Activated T-helper 1 cell treated with anti-CD3 and anti-CD28 coated beads, Interleukin-2, amount 50 U/mL, for 16 hours (primary cell): ENCODE measurements at regions not wholly inside any gene's neighbourhood (a gene's known extent, or its start where the extent isn't known, plus 50 kb on each side); places are given as distances from the start of the nearest gene placed in this dataset.

Source experiments
- DNase-seq, 2 donors: peaks; one replicate each; pipeline ENCODE4 v3.0.0-alpha.2; 2020; ENCODE audit warnings: low read depth in 1 of 2, low spot score in 1 of 2

DNA sequence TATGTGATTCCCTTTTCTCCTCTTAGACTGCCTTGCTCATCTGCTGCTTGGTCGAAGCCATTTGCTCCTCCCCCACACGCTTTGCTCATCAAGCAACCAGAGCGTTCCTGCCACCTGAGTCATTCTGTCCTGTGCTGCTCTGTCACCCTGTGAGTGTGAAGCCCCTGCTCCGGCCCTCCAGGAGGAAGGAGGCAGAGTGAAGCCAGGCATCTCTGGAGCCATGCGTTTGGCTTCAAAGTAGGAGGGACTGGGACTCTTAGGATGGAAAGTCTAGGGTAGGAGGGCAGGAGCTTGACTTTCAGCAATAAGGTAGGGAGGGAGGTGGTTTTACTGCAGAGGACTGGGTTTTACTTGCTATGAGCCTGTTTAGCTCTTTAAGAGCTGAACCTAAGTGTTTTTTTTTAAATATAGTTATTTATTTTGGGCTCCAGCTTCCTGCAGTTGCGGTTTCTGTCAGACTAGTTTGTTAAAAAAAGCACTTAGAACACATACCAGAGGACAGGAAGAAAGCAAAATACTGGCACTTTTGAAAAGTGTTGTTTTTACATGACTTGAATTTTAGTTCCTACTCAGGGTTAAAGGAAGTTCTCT, 63.6 kb downstream of the SPINK2 start:
- peak; percentile 42 to 55 for DNase-seq

GRCh38 chr4:56757261-56757746, 64.2 kb downstream of the SPINK2 start:
- peak in 1 of 2 donors; percentile 5 for DNase-seq

DNA sequence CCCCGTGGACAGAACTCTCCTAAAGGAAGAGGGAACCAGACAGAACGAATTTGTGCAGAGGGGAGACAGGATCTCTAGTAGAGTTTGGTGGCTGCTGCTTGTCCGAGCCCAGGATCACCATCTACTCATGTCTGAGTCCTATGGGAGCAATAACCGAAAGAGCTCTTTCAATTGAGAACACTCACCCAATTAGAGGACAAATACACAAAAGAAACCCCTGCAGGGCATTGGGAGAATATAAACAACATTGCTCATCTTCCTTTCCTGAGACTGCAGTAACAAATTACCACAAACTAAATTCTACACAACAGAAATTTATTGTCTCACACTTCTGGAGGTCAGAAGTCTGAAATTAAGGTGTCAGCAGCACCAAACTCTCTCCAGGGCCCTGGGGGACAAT, 65.6 kb downstream of the SPINK2 start:
- no peak for DNase-seq

GRCh38 chr4:56752985-56753384, 68.5 kb downstream of the SPINK2 start:
- DNase-seq = no peak

DNA sequence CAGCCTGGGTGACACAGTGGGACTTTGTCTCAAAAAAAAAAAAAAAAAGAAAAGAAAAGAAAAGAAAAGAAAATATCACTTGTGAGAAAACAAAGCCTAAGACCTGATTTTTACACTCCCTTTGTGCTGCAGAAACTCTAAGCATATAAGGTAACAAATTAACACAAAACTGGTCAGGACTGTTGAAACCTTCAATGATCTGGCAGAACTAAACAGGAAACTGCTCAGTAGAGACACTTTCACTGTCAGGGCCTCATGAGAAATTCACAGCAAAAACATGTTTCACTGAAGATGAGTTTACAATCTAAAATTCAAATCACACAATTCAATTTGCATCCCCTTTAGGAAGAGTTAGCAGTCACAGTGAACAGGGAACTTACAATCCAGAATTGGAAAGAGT, 69.1 kb upstream of the HOPX start:
- DNase-seq = no peak

GRCh38 chr4:56748271-56748670, 67.2 kb upstream of the HOPX start:
- no peak for DNase-seq

- DNase-seq = no peak
These were observed 65.5 kb upstream of the HOPX start for GRCh38 chr4:56746639-56747038.

GRCh38 chr4:56745042-56745441, 63.9 kb upstream of the HOPX start:
- no peak for DNase-seq

GRCh38 chr4:56744030-56744429, 62.9 kb upstream of the HOPX start:
- no peak for DNase-seq

DNA sequence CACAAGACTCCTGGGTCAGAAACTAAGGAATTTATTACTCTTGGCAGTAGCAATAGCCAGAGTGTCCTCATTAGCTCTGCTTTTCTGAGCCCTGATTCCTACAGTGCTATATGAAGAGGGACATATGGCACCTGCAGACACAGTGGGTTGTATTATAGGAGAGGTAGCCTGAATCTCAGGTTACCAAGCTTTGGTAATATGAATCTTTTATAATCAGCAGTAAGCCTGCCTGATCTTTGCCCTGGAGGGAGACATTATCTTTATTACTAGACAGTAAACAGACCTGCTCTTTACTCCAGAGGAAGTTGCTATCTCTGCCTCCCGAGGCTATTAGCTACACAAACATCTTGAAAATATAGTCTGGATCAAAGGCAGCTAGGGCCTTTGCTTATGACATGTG, 62.5 kb upstream of the HOPX start:
- DNase-seq = no peak

- no peak for DNase-seq
These were observed 61.2 kb upstream of the HOPX start for GRCh38 chr4:56742080-56742871.

DNA sequence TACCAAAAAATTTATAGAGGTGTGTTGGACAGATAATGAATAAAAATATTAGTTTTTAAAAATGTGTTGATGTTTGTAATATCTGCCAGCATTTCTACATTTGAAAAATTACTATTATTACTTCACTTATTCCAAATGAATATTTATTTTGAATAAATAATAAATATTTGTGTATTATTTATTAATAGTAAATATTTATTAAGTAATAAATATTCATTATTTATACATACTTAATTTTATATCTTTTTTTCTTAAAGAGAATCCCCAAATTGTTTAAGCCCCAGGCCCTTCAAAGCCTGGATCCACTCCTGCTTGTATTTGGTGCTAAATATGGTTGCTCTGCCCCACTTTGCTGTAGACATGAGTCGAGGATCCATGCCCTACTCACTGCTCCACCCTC, 60.5 kb upstream of the HOPX start:
- no peak for DNase-seq

- no peak for DNase-seq
These were observed 58.1 kb upstream of the HOPX start for GRCh38 chr4:56739066-56739777.

DNA sequence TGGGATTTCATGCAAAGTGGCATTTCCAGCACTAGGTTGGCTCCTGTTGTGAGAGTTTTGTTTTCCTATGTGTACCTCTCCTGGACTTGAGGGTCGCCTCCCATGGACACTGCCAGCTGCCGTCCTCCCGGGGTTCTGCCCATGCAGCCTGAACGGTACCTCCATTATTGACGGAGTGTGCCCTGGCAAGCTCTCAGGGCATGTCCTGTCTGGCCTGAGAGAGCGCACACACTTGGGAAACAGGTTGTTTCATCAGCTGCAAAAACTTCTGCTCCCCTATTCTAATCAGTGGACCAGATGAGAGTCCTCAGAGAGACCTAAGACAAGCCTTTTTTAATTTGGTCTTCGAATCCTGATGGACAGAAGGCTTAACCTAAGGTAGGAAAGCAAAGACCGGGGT, 56.6 kb upstream of the HOPX start:
- no peak for DNase-seq

GRCh38 chr4:56733352-56733751, 52.3 kb upstream of the HOPX start:
- no peak for DNase-seq

- DNase-seq = no peak
These were observed 51.2 kb upstream of the HOPX start for GRCh38 chr4:56732301-56732700.

GRCh38 chr4:56731857-56732256, 50.8 kb upstream of the HOPX start:
- DNase-seq = no peak
